ENCODE measurements at regions not wholly inside any gene's neighbourhood (a gene's known extent, or its start where the extent isn't known, plus 50 kb on each side); places are given as distances from the start of the nearest gene placed in this dataset.
"Not testable (repeated sequence)": the region's sequence is repeated elsewhere in the genome, so short reads cannot be mapped to it uniquely, and the experiment has no call there.

GRCh38 chr10:46810222-46810621 lies 101.0 kb upstream of the PTPN20 start:
- not testable (repeated sequence) for DNase-seq

- not testable (repeated sequence) for DNase-seq
Observed at GRCh38 chr10:46816126-46816525, 95.1 kb upstream of the PTPN20 start.

- DNase-seq: not testable (repeated sequence)
Observed at GRCh38 chr10:46840393-46841050, 70.7 kb upstream of the PTPN20 start.

GRCh38 chr10:46841051-46841593 lies 70.1 kb upstream of the PTPN20 start:
- DNase-seq: not testable (repeated sequence)

- not testable (repeated sequence) for DNase-seq
Observed at GRCh38 chr10:46845194-46845593, 66.0 kb upstream of the PTPN20 start.

- DNase-seq: not testable (repeated sequence)
Observed at GRCh38 chr10:46845640-46846039, 65.6 kb upstream of the PTPN20 start.

- DNase-seq: not testable (repeated sequence)
Observed at GRCh38 chr10:46860753-46861152, 50.5 kb upstream of the PTPN20 start.

Measured in stimulated activated CD8-positive, alpha-beta memory T cell treated with anti-CD3 and anti-CD28 coated beads, Interleukin-4, amount 100 ng/mL, for 48 hours (primary cell).